ENCODE measurements at regions not wholly inside any gene's neighbourhood (a gene's known extent, or its start where the extent isn't known, plus 50 kb on each side); places are given as distances from the start of the nearest gene placed in this dataset.
"Not testable (repeated sequence)": the region's sequence is repeated elsewhere in the genome, so short reads cannot be mapped to it uniquely, and the experiment has no call there.

DNA sequence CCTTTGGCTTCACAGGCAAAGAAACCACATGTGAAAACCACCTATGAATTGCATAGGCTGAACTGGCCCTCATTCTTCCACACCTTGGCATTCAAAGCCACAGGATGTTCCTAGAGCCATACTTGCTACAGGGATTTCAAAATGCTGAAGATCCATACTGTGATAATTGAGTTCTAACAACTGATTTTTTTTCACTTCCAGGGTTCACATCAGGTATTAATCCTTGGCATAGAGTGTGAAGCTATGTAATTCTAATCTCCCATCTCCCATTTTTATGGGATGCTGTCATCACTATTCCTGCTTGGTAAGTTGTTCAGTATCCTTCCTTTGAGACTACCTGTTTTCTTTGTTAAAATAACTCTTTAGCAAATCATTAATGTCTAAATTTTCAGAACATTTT lies 1569.2 kb upstream of the ADGRL3 start:
- no peak for DNase-seq

DNA sequence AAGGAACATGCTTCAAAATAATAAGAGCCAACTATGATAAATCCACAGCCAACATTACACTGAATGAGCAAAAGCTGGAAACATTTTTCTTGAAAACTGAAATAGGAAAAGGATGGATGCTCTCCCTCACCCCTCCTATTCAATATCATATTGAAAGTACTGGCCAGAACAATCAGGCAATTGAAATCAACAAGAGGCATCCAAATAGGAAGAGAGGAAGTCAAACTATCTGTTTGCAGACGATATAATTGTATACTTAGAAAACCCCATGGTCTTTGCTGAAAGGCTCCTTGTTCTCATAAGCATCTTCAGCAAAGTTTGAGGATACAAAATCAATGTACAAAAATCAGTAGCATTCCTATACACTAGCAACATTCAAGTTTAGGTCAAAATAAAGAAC lies 1562.5 kb upstream of the ADGRL3 start:
- no peak for DNase-seq

DNA sequence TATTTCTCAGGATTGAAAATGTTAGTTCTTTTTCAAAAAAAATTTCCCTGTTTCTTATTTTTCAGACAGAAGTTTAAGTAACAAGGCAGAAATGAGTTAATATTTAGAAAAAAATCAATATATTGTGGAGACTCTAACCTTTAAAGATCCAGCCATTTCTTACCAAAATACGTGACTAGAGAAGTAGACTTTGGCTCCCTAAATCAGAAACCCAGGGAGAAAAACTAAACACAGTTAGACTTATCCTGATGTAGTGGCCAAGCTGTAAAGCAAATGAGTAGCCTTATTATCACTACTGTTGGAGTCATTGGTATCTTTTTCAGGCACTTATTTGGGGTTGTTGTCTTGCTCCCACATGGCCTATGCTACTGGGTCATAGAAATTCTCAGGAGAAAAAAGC lies 1556.4 kb upstream of the ADGRL3 start:
- no peak for DNase-seq

DNA sequence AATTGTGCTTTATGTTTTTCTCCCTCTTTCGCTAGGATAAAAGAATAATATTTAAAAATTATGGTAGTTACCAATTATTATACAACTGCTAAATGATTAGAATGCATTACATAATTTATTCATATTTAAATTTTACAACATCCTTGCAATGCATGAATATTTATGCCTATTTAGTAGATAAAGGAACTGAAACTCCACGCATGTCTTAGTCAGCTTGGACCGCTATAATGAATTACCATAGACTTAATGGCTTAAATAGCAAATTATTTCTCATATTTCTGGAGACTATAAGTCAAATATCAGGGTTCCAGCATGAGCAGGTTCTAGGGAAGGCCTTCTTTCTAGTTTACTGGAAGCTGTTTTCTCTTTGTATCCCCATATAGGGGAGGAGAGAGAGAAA lies 1555.4 kb upstream of the ADGRL3 start:
- DNase-seq, result no peak

DNA sequence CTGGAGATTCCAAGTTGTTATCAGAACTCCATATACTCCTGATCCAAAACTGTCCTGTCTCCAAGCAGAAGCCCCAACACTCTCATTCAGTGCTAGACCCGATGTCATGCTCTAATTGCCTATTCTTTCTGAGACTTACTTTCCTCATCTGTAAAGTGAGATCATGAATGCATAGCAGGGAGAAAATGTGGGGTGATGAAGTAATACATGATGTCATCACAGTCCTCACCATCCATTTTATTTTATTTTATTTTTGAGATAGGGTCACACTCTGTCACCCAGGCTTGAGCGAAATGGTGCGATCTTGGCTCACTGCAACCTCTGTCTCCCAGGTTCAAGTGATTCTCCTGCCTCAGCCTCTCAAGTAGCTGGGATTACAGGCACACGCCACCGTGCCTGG lies 1554.0 kb upstream of the ADGRL3 start:
- DNase-seq, result no peak

DNA sequence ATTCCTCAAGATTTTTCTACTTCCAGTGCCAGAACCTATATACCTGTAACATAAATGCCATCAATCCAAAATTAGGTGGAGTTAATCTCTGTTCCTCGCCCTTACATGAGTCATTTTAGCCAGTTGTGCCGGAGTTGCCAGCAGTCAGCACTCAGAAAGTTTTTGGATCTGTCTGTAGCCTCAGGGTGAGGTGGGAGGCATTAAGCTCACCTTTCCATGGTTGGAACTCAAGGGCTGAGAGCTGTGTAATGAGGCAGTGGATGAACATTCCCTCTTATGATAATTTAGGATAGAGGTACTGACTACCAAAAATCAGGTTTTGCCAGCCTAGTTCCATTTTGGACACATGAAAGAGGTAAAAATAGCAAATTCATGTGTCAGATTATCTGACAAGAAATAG lies 1553.1 kb upstream of the ADGRL3 start:
- no peak for DNase-seq

DNA sequence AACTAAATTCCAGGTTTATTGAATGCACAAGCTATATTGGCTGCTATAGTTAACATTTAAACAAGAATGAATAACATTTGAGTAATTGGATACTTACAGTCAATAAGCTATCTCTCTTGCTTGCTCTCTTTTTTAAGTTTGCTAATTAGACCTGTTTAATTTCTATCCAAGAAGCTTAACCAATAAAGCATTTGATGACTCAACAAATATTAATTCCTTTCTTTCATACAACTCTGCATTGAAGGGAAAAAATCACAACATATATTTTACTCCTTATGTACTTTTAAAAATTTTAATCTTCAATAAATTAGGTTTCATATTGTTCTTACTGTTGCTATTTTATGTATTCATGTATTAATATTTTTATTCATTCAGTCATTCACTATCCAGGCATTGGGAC lies 1552.6 kb upstream of the ADGRL3 start:
- no peak for DNase-seq

DNA sequence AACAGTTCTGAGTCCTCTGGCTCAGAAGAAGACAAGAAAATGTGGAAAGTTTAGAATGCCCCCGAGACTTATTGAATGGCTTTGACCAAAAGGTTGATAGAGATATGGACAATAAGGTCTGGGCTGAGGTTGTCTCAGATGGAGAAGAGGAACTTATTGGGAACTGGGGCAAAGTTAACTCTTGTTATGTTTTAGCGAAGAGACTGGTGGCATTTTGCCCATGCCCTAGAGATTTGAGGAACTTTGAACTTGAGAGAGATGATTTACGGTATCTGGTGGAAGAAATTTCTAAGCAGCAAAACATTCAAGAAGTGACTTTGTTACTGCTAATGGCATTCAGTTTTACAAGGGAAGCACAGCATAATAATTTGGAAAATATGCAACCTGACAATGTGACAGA lies 1549.3 kb upstream of the ADGRL3 start:
- DNase-seq, result no peak

DNA sequence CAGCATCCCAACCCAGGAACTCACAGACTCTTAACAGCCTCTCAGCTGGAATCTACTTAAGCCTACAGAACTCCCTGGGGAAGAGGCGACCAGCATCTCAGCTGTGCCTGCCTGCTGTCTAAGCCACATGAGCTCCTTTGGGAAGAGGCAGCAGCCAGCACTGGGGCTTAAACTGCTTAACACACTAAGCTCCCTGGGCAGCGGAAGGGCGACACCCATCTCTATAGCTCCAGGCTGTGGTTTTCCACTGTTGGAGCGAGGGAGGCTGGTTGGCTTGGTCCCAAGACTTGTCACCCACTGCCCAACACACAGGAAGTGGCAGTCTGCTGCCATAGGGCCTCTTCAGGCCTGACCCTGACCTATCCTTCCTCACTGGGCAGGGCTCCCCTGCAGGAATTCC lies 1544.1 kb upstream of the ADGRL3 start:
- DNase-seq, result no peak

DNA sequence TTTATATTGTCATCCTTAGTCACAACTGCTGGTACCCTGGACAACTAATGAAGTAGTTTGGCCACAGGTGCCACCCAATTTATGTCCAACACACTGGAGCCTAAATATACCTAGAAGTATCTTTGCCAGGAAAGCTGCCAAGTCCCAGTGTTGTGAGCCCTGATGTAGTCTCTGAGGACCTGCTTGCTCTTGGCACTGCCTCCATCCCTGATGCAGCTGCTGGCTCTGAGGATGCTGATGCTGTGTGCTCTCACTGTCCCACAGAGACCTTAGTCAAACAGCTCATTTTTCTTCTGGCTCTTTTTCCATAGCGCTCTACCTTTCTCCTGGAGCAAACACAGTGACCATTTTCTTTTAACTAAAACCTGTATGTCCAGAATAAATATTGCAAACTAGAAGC lies 1535.4 kb upstream of the ADGRL3 start:
- DNase-seq, result no peak

DNA sequence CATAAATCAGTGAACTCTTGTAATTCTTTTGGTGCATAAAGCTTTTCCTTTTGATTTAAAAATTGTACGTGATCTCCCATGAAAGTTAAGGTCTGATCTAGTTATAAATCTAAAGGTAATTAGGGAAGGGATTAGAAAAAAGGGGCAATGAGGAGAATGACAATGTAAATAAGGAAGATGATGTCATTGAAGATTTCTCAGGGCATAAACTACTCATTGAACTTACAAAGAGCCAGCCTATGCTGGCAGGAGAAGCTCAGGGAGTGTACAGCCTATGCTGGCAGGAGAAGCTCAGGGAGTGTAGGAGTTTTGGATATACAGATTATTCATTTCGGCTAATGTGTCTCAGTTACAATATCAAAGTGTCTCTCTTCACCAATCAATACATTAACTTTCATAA lies 1533.5 kb upstream of the ADGRL3 start:
- no peak for DNase-seq

DNA sequence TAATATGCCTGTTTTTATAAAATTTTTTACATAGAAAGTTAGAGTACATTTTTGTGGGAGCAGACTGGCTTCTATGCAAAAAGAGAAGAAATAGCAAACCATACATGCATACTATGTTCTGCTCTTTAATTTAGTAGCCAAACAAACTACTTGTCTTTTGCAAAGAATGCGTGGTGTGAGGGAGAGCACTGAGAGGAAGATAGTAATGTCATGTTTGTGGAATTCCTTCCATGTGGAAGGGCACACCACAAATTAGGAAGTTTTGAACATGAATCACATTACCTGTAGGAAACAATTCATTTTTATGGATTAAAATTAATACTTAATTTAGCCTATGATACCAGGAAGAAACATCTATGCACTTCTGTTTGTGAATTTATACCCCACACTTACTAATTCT lies 1529.1 kb upstream of the ADGRL3 start:
- no peak for DNase-seq

DNA sequence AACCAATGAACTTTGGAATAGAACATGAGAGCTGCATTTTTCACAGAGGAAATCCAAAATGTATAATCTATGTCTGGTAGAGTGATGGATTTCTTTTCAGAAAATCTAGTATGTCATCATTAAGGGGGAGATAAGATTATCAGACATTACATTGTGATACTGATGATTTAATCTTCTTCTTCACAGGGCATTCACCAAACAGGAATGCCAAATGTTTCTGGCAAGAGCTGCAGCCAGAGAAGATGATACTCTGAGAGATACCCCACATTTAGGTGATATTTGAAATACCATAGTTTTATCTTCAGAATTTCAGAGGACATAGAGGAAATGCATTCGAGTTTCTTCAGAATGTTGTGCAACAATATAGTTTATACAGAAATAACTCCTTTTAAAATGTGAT lies 1523.7 kb upstream of the ADGRL3 start:
- no peak for DNase-seq

DNA sequence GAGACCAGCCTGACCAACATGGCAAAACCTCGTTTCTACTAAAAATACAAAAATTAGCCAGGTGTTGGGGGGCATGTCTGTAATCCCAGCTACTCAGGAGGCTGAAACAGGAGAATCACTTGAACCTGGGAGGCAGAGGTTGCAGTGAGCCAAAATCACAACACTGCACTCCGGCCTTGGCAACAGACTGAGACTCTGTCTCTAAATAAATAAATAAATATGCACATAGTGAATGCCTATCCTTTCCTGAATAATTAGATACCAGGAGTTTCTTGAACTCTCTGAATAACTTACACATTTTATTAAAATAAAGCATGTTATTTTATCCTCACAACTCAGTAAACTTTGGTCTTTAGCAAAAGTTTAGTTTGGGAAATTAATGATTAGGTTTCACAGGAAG lies 1523.1 kb upstream of the ADGRL3 start:
- DNase-seq, result not testable (repeated sequence)

DNA sequence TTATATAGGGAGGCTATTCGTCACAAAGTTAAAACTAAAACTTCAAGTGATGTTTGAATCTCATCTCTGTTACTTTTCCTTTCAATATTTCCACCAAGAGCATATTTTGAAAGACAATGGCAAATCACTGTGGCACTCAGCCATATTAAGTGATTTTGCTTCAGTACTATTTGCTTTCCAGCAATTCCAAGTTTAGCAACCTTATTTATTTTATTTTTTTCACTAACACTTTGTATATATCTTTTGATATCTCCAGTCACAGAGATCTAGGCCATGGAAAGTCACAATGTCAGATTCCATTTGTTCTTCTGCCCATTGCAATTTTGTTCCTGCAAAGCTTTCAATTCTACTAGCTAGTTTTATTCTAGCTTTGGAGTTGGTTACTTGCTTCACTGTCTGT lies 1514.5 kb upstream of the ADGRL3 start:
- DNase-seq, result no peak

DNA sequence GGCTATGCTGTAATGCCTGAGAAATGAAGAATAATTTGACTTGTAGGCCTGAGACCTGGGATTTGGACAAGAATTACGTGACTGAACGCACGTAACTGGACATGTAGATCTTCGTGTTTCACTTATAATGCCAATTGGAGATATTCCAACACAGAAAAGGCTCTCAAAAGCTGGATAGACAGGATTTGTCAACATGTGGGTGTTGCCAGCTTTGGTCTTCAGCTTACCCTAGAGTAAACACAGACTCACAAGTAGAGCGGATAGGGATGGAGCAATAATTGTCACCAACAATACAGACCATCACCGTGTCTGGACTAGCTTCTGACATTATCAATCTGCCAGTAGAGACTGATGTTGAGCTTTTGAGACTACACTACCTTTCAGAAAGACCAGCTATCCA lies 1511.0 kb upstream of the ADGRL3 start:
- DNase-seq, result no peak

DNA sequence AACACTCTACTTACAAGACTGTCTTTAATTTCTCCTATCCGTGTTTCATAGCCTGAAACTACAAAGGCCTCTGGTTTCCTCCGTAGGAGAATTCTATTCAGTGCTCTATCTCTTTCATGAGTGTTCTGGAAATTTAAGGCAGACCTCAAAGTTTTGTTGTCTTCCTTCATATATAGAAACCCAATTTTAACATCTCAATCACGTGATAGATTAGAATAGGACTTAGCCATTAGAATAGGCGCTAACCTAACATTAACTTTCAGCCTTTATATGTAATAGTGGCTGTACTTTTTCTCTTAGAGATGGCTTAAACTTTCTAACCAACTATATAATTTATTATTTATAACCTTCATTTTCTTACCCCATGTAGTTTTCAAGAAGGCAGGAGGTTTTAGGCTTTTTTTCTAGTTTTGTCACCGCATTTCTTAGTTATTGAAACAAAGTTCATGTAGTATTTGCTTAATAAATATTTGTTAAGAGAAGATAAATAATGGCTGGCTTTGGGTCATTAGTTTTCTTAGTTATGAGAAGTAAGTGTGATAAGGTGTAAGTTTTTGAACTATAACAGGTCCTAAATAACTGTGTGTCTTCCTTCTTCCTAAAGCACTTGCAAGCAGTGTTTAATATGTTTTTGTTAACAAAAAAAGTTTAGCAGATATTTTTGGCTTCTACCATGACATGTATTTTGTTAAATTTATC lies 1504.6 kb upstream of the ADGRL3 start:
- DNase-seq, result no peak

DNA sequence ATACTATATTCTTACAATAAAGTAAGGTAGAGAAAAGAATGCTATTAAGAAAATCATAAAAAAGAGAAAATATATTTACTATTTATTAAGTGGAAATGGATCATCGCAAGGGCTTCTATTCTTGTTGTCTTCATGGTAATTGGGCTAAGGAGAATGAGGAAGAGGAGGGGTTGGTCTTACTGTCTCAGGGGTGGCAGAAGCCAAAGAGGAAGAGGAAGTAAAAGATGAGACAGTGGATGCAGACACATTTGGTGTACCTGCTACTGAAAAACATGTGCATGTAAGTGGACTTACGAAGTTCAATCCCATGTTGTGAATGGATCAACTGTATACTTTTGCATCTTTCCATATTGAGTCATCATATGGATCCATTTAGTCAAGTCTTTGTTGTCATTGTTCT lies 1502.1 kb upstream of the ADGRL3 start:
- no peak for DNase-seq

DNA sequence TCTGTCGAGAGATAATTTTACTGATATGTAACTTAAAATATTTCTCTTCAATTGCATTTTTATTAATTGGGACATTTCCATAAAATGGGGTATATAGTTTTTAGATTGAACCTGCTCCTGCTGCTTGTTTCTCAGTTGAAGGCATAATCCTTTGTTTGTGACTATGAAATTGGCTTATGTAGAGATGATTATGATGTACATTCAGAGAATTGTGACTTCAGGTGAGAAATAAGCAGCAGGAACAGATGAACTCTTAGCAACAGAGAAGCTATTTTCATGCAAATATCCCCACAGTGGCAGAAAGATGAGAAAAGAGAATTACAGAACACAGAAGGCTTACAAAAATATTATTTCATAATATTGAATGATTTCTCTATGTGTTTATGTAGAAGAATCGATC lies 1499.5 kb upstream of the ADGRL3 start:
- DNase-seq, result no peak

DNA sequence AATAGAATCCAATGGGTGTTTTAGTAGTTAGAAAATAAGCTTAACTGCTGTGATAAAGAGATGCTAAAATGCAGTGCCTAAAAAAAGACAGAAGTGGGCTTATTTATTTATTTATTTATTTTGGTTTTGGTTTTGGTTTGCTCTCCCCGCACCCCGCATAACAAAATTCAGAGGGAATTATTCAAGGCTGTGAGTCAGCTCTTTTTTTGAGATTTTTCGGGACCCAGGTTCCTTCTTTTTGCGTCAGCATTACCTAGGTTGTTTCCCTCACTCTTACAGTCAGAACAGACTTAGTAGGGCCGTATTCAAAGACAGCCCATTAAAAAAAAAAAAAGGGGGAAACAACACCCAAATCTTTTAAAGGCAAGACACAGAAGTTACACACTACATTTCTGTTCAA lies 1495.5 kb upstream of the ADGRL3 start:
- DNase-seq, result no peak

DNA sequence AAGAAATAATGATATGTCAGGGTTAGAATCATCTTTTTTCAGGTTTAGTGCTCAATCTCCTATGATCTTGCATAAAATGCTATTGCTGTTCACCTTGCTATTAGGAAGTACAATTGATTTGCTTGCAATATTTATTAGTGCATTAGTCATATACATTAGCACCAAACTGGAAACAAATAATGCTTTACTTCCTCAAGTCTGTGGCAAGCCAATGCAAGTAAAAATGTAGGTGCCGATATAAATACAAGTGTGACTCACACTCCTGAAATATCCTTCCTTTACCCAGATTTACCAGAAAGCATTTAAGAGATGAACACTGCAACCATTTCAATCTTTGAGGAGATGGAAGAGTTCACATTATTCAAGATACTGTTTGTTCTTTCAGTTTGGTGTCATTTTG lies 1487.7 kb upstream of the ADGRL3 start:
- DNase-seq, result no peak

DNA sequence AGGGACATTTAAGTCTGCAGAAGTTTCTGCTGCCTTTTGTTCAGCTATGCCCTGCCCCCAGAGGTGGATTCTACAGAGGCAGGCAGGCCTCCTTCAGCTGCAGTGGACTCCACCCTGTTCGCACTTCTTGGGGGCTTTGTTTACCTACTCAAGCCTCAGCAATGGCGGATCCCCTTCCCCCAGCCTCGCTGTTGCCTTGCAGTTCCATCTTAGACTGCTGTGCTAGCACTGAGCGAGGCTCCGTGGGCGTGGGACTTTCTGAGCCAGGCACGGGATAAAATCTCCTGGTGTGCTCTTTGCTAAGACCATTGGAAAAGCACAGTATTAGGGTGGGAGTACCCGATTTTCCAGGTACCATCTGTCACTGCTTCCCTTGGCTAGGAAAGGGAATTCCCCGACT lies 1475.8 kb upstream of the ADGRL3 start:
- not testable (repeated sequence) for DNase-seq

DNA sequence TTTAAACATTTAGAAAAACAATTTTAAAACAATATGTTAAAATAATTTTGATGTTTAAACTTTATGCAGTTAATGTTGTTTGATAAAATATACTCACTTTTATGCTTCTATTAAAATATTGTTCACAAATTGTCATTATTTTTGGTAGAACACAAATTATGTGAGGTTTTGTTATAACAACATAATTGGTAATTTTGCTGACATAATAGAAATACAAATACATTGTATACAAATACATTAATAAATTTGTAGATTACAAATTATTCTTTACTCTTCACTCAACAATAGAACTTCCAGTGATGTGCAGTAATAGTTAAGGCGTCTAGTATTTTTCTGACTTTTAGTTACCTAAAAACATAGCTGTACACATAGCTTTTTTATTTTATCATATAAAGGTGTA lies 1472.4 kb upstream of the ADGRL3 start:
- DNase-seq, result no peak

DNA sequence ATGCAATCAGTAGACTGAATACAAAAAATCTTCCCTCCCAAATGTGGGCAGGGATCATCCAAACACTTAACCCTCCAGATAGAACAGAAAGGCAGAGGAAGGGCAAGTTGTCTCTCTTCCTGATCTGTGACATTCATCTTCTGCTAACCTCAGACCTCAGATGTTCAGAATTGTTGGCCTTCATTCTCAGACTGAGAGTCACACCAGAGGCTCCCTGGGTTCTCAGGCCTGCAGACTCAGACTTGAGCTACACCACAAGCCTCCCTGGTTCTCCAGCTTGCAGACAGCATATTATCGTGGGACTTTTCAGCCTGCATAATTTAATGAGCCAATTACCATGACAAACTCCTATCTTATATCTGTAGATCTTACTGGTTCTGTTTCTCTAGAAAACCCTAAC lies 1471.6 kb upstream of the ADGRL3 start:
- no peak for DNase-seq

DNA sequence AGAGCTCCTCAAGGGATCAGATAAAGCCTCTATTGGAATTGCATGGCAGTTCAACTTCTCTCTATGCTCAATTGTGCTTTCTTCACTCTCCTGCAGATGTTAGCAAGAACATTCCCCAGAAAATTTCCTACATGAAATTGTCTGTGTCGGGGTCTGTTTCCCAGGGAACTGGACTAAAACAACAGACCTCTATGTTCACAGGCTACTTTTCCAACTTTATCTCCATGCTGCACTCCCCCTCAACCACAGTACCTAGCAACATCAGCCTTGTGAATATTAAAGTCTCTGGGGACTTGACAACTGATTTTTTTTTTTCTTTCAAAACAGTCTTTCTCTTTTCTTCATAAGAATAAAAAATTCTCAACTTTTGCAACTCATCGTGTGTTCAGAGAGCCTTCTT lies 1470.8 kb upstream of the ADGRL3 start:
- DNase-seq, result no peak

DNA sequence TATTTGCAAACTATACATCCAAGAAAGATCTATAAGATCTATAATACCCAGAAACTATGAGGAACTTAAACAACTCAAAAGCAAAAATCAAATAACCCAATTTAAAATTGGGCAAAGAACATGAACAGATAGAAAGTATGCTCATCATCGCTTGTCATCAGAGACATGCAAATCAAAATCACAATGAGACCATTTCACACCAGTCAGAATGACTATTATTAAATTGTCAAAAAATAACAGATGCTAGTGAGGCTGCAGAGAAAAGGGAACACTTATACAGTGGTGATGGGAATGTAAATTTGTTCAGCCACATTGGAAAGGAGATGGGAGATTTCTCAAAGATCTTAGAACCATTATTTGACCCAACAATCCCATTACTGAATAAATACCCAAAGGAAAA lies 1451.7 kb upstream of the ADGRL3 start:
- no peak for DNase-seq

Measured in activated CD4-positive, alpha-beta T cell treated with anti-CD3 and anti-CD28 coated beads, Interleukin-2, Interleukin-6, amounts not matched to agents 100 ng/mL and 50 ng/mL, durations not matched to agents 16 hours and 8 hours (primary cell).